GM19455 (cell line): ENCODE measurements at regions not wholly inside any gene's neighbourhood (a gene's known extent, or its start where the extent isn't known, plus 50 kb on each side); places are given as distances from the start of the nearest gene placed in this dataset.
A peak's percentile ranks its signal among the peaks of the same experiment; 100 is the strongest.
"Not testable (repeated sequence)": the region's sequence is repeated elsewhere in the genome, so short reads cannot be mapped to it uniquely, and the experiment has no call there.

Experiments used
- ATAC-seq: cut with Tn5 transposase; IDR thresholded peaks from one replicate; pipeline ENCODE4 v1.9.1; 2021; ENCODE audit not compliant: unreplicated experiment

DNA sequence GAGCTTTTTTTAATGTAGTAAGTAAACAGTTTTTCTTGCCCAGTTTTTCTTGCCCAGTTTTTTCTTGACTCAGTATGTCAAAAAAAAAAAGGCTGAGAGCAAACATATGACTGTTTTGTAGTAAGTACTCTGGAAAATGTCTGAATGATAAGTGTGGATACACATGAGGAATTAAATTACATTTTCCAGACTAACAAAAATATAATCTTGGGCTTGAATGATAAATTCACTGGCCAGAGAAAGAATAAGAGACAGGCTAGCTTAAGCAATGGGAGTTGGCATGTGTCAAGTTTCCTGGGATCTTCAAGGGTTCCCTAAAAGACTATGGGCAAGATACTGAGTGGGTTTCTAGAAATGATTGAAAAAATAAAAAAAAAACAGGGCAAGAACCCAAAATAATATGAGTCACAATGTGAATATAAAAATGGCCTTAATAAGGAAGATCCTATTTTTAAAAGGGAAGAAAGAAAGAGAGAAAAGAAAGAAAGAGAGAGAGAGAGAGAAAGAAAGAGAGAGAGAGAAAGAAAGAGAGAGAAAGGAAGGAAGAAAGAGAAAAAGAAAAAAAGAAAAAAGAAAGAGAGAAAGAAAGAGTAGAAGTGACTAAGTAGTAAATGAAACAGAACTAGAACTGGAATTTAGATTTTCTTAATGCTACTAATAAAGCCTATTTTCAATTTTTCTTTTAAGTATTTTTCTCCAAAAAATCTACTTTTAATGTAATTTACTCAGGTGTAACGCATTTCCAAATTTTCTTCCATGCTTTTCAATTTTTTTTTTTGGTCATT, 60.2 kb downstream of the TFPI2 start:
- ATAC-seq, result no peak

GRCh38 chr7:93828260-93828659, 62.3 kb downstream of the TFPI2 start:
- peak; percentile 80 for ATAC-seq

DNA sequence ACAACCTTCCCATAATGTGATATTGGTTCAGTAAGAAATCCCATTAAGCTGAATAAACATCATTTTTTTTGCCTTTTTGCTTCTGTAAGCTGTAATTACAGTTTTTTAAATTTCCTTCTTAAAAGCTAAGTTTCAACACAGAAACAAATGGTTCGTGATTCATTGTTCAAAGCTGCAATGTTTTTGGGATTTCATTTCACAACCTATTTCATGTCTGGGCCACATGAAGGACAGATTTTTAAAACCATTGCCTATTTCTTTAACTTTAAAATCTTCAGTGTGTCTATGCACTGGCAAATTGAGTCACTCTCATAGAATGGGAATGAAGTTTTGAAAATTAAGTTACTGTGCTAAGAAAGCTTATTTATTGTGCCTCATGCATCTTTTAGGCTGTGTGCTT, 66.9 kb downstream of the TFPI2 start:
- ATAC-seq, result no peak

GRCh38 chr7:93821463-93821862, 69.1 kb downstream of the TFPI2 start:
- peak; percentile 50 for ATAC-seq

- ATAC-seq, result no peak
These were observed 70.9 kb downstream of the TFPI2 start for GRCh38 chr7:93819699-93820098.

DNA sequence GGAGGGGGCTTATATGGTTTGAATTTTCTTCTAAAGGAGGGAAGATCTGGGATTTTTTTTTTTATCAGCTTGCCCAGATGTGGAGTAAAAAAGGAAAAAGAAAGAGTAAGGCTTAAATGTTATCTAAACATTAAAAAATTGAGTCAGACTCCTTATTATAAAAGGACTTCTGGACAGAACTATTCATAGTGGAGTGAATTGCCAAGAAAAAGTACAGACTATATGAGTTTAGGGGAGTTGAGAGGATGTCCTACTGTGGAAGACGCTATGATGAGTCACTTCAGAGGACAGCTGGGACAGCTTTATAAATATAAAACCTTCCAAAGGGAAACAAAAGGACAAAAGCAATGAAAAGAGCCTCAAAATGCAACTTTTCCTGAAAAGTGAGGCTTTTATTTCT, 73.0 kb downstream of the TFPI2 start:
- no peak for ATAC-seq

GRCh38 chr7:93817004-93817403, 73.5 kb downstream of the TFPI2 start:
- ATAC-seq, result no peak

GRCh38 chr7:93813514-93813913, 77.0 kb downstream of the TFPI2 start:
- no peak for ATAC-seq

GRCh38 chr7:93812061-93812460, 78.5 kb downstream of the TFPI2 start:
- no peak for ATAC-seq

GRCh38 chr7:93811198-93811597, 79.4 kb downstream of the TFPI2 start:
- no peak for ATAC-seq

DNA sequence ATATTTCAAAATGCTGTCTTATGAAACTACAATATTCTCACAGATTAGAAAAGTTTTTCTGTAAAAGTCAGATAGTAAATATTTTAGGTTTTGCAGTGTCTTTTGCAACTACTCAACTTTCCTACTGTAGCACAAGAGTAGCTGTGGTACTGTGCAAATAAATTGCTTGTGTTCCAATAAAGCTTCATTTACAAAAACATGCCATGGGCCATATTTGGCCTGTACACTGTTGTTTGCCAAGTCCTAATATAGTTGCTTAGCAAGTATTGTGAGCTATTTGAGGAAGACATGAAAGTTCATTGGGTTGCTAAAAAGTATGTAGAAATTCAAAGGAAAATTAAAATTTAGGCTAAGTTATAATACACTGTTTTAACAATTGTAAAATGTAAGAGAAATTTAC, 80.0 kb downstream of the TFPI2 start:
- no peak for ATAC-seq

DNA sequence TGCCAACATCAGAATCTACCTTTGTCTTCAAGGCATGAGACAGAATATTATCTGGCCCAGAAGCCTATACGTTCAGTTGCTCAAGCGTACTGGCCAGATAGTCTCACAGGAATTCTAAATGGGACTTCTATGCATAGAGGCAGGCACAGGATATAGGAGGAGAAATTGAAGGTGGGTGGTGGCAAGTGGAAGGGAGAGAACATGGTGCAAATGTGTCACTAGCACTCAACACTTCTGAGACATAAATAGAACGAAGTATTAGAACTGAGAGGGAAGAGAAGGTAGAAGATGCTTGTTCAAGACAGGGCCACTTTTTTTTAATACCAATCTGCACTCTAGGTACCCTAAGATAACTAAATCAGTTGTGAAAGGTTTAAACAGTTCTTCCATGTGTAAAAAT, 85.8 kb downstream of the TFPI2 start:
- no peak for ATAC-seq

- no peak for ATAC-seq
These were observed 90.7 kb downstream of the TFPI2 start for GRCh38 chr7:93799750-93800357.

DNA sequence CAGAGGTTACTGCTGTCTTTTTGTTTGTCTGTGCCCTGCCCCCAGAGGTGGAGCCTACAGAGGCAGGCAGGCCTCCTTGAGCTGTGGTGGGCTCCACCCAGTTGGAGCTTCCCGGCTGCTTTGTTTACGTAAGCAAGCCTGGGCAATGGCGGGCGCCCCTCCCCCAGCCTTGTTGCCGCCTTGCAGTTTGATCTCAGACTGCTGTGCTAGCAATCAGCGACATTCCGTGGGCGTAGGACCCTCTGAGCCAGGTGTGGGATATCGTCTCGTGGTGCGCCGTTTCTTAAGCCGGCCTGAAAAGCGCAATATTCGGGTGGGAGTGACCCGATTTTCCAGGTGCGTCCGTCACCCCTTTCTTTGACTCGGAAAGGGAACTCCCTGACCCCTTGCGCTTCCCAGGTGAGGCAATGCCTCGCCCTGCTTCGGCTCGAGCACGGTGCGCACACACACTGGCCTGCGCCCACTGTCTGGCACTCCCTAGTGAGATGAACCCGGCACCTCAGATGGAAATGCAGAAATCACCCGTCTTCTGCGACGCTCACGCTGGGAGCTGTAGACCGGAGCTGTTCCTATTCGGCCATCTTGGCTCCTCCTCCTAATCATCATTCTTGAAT, 97.4 kb downstream of the TFPI2 start:
- not testable (repeated sequence) for ATAC-seq

DNA sequence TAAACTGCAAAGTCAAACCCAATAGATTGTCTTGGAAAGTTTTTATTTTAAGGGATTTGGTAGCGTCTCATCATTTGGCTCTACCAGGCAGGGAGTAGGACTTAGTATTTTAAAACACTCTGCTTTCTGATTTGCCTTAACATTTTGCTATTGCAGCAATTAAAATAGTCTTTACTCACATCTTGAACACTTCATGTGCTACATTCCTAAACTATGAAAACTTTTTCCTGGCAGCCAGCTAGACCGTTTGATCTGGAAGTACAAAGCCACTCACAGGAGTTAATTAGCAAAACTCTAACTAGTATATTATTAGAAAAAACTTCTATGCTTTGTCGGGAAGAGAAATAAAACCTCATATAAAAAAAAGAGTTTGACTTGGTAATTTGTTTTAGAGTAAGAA, 111.4 kb downstream of the TFPI2 start:
- ATAC-seq, result no peak

- no peak for ATAC-seq
These were observed 112.2 kb downstream of the TFPI2 start for GRCh38 chr7:93778384-93778783.

DNA sequence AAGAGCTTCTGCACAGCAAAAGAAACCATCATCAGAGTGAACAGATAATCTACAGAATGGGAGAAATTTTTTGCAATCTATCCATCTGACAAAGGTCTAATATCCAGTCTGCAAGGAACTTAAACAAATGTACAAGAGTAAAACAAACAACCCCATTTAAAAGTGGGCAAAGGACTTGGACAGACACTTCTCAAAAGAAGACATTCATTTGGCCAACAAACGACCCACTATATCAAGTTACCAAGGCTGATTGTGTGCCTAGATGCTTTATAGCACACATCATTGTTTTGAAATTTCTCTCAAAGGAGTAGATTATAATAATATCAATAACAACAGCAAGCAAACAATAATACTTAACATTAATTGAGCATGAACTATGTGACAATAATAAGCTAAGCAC, 117.1 kb downstream of the TFPI2 start:
- ATAC-seq, result no peak

- no peak for ATAC-seq
These were observed 125.1 kb downstream of the TFPI2 start for GRCh38 chr7:93765475-93765874.

GRCh38 chr7:93758631-93759030, 131.9 kb downstream of the TFPI2 start:
- ATAC-seq, result no peak

GRCh38 chr7:93757426-93757825, 133.1 kb downstream of the TFPI2 start:
- ATAC-seq, result no peak

DNA sequence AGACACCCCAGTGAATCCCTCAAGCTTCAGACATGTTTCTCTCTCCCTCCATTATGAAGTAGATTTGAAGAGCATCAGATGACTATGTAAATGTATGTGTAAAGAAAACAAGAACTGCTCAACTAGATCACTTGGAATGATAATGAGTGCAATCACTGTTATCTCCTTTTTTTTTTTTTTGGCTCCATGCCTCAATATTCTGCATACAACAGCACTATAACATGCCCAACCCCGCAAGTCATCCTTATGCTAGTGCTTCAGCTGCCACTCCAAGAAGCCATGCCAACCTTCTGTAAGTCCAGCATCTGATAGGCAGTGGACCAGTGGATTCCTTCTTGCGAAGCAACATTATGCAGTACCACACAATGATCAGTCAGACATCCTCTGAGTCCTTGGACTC, 133.7 kb downstream of the TFPI2 start:
- no peak for ATAC-seq

DNA sequence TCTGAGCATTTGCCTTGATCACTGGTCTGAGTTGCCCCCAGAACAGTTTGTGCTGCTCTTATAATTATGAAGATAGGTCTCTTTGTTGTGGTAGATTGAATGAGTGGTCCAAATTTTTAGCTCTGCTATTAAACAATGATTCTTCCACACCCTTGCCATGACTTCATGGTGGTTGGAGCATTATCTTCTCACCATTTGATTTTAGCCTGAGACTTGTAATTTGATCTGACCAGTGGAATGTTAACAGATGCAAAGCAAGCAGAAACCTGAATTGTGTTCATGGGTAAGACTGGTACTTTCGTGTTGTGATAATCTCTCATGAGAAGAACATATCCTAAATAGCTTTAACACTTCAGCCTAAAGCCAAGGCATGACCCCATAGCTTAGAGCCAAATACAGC, 139.1 kb downstream of the TFPI2 start:
- ATAC-seq, result no peak
